ENCODE measurements at regions not wholly inside any gene's neighbourhood (a gene's known extent, or its start where the extent isn't known, plus 50 kb on each side); places are given as distances from the start of the nearest gene placed in this dataset.
"Not testable (repeated sequence)": the region's sequence is repeated elsewhere in the genome, so short reads cannot be mapped to it uniquely, and the experiment has no call there.

GRCh38 chrY:20042993-20043392, 298.5 kb upstream of the KDM5D start:
- no peak for DNase-seq

- no peak for DNase-seq
Observed at GRCh38 chrY:20025676-20026075, 281.1 kb upstream of the KDM5D start.

DNA sequence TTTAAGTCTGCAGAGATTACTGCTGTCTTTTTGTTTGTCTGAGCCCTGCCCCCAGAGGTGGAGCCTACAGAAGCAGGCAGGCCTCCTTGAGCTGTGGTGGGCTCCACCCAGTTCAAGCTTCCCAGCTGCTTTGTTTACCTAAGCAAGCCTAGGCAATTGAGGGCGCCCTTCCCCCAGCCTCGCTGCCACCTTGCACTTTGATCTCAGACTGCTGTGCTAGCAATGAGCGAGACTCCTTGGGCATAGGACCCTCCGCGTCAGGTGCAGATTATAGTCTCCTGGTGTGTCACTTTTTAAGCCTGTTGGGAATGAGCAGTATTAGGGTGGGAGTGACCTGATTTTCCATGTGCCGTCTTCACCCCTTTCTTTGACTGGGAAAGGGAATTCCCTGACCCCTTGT, 248.9 kb upstream of the KDM5D start:
- not testable (repeated sequence) for DNase-seq

GRCh38 chrY:19973012-19973411, 228.5 kb upstream of the KDM5D start:
- no peak for DNase-seq

GRCh38 chrY:19947702-19948101, 203.2 kb upstream of the KDM5D start:
- no peak for DNase-seq

GRCh38 chrY:19899011-19899410, 154.5 kb upstream of the KDM5D start:
- no peak for DNase-seq

DNA sequence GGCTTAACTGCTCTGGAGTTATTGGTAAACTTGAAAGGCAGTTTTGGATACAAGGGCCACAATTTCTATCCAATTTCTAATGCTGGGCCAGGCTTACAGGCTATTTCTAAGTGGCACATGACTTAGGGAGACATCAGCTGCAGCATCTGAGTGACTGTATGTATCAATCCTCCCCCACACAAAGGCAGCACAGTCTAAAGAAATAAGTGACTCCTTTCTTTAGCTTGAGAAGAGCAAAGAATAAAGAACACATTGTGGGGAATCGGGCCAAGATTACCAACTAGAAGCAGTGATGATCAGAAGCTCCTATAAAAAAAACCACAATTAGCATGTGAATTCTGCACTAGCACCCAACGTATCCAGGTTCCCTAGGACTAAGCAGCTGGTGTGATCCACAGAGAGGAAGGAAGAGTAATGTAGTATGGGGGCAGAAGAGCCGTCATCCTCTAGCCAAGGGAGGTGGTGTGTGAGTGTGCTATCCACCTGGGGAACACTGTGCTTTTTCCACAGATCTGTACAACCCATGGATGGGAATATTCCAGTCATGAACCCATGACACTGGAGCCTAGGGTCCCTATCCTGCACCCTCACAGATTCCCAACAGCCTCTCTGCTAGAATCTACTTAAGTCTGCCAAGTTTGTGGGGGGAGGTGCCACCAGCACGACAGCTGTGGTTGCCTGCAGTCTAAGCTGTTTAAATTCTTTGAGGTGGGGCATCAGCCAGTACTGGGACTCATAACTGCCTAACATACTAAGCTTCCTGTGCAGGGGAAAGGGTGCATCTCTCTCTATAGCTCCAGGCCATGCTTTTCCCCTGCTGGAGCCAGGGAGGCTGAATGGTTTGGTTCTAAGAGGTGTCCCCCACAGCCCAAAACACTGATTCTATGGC, 147.8 kb upstream of the KDM5D start:
- DNase-seq, result no peak

DNA sequence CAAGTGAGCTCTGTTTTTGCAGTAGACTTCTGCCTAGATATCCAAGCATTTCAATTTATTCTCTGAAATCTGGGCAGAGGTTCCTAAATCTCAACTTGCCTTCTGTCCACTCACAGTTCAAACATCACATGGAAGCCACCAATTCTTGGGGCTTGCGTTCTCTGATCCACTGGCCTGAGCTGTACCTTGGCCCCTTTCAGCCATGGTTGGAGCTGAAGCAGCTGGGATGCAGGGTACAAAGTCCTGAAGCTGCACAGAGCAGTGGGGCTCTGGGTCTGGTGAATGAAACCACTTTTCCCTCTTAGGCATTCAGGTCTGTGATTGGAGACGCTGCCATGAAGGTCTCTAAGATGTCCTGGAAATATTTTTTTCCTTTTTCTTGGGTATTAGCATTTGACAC, 137.6 kb upstream of the KDM5D start:
- DNase-seq, result no peak

DNA sequence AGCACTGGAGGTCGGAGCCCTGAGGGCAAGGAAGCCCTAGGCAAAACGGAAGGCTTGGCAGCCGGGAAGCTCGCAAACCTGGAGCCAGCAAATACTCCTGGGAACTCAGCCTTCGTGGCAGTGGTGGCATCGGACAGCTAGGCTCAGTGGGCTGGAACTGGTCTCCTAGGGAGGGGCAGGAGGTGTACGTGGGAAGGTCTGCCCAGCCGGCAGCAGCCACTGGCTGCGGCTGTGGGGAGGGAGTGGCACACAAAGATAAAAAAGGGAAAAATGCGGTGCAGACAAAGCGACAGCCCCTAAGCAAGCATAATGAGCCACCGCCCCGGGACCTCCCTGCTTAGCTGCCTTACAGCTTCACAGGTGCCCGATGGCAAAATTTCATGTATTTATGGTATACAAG, 125.2 kb upstream of the KDM5D start:
- DNase-seq, result no peak

DNA sequence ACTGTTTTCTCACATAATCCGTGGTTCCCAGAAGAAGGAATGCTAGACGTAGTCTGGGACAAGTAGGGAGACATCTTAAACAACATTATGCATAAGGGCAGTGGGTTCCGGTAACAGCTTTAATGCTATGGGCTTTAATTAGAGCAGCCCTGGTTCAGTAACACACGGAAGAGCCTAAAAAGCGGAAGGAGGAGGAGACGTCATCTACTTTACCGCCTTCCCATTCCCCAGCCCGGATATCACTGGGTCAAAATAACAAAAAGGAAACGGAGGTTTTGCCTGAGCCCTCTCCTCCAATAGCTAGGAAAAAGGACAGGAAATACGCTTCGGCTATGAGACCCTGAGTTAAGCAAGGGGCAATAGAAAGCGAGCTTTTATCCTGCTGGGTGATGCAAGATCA, 124.8 kb upstream of the KDM5D start:
- no peak for DNase-seq

DNA sequence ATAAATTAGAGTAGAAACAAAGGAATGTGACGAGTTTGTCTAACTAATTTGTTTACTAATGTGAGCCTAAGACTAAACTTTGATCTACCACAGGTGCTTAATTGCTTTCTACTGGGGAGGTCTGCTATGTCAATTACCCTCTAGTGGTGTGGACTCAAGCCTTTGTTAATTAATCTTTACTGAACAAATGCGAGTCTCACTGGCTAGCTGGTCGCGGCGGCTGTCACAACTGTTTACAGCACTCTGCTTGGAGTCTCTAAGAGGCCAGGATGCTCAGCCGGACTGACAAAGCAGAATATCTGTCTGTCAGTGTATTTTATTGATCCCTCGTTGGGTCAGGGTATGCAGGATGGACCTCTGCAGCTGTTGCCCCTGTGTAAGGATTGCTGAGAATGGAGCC, 124.1 kb upstream of the KDM5D start:
- no peak for DNase-seq

GRCh38 chrY:19856474-19857135, 112.1 kb upstream of the KDM5D start:
- DNase-seq, result no peak

DNA sequence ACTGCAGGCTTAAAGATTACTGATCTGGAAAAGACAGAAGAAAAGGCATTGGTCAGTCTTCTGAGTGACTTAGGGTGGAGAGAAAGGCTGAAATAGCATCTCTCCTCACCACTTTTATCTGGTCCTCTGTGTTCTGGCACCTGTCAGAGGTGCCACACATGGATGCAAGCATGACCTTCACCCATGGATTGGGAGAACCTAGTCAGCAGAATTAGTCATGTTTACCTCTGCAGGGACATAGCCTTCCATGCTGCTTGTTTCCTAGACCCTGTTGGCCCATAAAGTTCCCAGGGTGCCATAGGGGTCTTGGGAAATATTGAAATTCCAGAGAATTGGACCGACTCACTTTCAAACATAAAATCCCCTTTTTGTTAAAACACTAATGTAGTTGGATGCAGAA, 98.4 kb upstream of the KDM5D start:
- no peak for DNase-seq

DNA sequence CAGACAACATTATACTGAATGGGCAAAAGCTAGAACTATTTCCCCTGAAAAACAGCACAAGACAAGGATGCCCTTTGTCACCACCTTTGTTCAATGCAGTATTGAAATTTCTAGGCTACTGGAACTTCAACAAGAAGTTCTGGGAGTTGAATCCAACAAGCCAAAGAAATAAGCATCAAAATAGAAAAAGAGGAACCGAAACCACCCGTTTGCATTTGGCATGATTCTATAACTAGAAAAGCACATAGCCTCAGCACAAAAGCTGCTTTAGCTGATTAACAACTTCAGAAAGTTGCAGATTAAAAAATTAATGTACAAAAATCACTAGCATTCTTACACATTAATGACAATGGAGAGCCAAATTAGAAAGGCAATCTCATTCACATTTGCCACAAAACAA, 79.6 kb upstream of the KDM5D start:
- DNase-seq, result no peak

DNA sequence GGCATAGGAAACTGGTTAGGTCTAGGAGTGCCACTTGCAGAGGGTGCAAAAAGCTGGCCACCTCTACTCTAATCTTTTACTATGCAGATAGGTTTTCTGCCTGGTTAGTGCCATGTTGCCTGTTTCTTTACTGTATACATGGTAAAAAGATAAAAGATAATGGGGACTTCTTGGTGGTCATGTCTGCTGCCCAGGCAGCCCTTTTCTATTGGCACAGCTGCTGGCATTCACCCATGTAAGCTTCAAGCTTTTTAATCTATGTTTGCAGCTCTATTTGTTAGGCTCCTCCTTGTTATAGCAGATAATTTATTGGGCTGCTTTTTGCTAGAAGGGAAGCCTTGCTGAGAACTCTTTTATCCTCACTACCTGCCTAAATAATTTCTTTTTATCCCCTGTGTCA, 74.0 kb upstream of the KDM5D start:
- no peak for DNase-seq

DNA sequence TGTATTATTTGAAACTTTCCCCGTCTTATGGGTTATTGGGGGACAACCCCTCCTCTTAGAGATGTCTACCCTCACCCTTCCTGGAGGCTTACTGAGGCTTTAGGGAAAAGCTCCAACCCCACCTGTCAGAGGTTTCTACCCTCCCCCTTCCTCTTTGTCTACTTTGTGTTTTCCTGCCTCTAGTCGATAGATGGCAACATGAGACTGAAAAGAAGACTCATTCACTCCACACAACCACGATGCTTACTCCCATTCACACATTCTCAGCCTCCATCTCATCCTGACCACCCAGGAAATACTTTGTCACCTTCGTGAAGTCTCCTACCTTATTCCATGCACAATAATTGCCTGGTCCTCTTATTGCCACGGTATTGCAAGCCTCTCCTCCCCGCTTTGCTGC, 72.4 kb upstream of the KDM5D start:
- no peak for DNase-seq

DNA sequence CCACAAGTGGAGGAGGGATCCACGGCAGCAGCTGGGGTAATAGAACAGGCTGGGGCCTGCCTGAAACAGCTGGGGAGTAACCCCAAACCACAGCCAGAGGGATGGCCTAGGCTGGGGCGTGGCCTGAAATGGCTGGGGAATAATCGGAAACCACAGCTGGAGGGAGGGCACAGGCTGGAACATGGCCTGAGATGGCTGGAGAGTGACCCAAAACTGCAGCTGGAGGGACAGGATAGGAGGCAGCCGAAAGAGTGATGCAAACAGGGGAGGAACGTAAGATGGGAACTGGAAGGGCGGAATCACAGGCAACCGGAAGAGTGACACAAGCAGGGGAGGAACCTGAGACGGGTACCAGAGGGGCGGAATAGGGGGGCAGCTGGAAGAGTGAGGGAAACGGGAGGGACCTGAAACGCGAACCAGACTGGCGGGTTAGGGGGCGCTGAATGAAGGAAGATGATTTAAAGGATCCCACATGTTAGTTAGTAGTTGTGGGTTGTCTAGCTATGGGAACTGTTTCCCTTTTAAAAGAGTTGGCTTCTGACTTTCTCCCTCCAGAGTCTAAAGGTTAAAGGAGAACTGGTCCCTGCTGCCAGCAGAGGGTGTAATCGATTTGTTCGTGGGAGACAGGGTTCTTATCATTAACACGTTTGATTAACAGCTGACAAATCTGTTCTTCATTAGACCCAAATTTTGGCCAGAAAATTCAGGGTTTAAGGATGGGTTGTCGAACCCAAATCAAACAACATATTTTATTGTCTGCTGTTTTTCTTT, 71.7 kb upstream of the KDM5D start:
- peak; percentile 40 for DNase-seq
